ENCODE measurements at regions not wholly inside any gene's neighbourhood (a gene's known extent, or its start where the extent isn't known, plus 50 kb on each side); places are given as distances from the start of the nearest gene placed in this dataset.
"Not testable (repeated sequence)": the region's sequence is repeated elsewhere in the genome, so short reads cannot be mapped to it uniquely, and the experiment has no call there.

DNA sequence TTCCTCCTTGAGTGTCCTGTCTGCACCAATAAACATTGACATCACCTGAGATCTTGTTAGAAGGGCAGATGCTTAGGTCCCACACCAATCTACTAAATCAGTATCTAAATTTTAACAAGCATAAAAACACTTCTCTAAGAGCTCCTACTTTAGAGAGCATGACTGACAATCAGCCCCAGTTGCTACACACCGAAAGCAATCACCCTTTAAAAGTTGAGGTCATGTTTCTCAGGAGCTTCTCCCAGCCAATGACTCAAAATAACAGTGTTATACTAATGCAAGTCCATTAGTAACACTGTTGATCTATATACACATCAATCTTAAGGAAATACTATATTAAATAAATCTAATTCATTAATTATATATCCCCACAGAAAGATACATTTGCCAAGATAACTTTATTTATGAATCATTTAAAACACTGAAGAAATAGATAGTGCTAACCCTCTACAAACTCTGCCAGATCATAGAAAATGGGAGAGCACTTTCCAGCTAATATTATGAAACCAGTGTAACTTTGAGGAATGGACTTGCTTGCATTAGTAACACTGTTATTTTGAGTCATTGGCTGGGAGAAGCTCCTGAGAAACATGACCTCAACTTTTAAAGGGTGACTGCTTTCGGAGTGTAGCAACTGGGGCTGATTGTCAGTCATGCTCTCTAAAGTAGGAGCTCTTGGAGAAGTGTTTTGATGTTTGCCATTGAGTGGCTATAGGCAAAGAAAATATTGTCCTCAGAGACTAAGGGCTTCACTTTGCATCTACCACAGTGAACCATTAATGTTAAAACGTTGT, 109.8 kb upstream of the HDX start:
- no peak for DNase-seq

DNA sequence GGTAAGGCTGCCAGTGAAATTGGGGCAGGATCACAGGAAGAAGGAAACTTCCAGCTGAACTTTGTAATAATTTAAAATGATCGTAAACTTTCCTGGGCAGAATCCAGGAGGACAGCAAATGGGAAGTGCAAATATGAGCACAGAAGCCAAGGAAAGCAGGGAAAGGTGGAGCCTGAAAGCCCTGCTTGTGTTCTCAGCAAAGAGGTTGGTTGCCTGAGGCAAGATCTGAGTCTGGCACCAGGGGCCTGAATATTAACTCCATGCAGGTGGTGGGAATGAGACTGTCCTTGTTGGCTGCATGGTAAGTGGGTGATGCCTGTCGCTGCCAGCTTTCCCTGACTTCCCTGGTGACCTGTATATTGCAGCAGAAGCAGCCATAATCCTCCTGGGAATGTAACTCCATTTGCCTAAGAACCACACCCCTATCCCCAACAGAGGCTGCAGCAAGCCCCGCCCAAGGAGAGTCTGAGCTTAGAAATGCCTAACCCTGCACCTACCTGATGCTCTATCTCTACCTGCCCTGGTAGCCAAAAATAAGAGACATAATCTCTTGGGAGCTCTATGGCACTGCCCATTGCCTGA, 132.0 kb upstream of the HDX start:
- DNase-seq: no peak

DNA sequence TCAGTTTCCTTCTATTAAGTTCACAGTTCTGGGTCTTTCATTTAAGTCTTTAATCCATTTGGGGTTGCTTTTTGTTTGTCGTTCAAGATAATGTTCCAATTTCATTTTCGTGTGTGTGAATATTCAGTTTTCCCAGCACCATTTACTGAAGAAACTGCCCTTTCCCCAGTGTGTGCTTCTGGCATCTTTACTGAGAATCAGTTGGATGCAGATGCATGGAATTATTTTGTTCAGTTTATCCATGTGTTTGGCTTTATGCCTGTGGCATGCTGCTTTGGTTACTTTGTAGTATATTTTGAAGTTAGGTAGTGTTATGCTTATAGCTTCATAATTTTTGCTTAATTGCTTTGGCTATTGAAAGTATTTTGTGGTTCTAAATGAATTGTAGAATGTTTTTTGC, 163.8 kb upstream of the HDX start:
- DNase-seq: no peak

- DNase-seq: no peak
These were observed 188.0 kb upstream of the HDX start for GRCh38 chrX:84690228-84690627.

GRCh38 chrX:84709987-84710386, 207.7 kb upstream of the HDX start:
- no peak for DNase-seq

GRCh38 chrX:84710611-84711010, 208.4 kb upstream of the HDX start:
- DNase-seq: no peak

GRCh38 chrX:84712621-84713020, 210.4 kb upstream of the HDX start:
- no peak for DNase-seq

DNA sequence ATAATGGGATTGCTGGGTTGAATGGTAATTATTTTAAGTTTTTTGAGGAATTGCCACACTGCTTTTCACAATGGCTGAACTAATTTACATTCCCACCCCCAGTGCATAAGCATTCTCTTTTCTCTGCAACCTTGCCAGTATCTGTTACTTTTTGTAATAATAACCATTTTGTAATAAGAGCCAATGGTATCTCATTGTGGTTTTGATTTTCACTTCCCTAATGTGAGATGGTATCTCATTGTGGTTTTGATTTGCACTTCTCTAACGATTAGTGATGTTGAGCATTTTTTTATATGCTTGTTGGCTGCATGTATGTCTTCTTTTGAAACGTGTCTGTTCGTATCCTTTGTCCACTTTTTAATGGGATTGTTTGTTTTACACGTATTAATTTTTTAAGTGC, 213.1 kb upstream of the HDX start:
- no peak for DNase-seq

- no peak for DNase-seq
These were observed 215.1 kb upstream of the HDX start for GRCh38 chrX:84717343-84717742.

- no peak for DNase-seq
These were observed 219.2 kb upstream of the HDX start for GRCh38 chrX:84721416-84721815.

- no peak for DNase-seq
These were observed 222.3 kb upstream of the HDX start for GRCh38 chrX:84724576-84724975.

DNA sequence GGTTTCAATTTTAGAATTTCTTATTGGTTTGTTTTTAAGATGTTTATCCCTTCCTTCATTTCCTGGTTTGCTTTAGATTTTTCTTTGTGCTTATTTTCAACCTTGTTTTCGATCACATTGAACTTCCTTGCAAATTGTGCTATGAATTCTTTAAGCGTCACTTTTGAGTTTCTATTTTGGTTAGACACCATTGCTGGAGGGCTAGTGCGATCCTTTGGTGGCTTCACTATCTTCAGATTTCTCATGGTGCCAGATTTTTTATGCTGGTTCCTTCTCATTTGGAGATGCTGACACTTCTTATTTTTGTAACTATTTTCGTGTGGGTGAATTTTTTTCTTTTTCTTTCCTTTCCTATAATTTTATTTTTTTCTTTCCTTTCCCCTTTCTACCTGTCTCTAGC, 227.2 kb upstream of the HDX start:
- no peak for DNase-seq

DNA sequence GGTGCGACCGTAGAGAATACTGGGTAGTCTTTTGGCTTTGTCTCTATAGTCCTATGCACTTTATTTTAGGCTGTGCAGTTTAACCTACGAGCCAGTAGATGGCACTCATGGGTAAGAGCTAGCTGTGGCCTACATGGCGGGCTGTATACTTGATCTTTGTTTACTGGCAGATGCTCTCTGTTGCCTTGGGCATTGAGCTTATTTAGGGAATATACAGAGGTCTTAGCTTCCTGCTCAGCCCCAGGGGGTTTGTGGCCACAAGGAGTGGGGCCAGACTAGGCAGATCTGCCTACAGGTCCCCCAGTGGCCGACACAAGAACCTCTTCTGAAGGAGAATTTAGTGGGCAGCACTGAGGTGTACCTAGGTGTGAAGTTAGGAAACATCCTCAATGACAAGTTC, 227.6 kb upstream of the HDX start:
- peak; percentile 35 for DNase-seq

DNA sequence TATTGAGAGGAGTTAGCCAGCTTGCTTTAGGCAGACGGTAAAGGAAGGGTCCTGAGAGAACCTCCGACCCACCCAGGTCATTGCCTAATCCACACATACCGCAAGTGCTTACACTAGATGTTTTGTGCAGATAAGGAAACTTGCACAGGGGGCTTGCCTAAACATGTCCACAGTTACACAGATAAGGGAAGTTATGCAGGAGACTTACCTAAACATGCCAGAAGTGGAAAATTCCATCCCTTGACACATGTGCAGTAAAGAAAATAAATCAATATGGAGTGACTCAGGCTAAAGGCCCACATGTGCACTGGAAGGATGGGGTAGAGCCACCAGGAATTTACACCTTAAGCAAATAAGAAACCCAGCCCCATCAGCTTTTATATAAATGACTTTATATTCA, 232.8 kb upstream of the HDX start:
- DNase-seq: no peak

GRCh38 chrX:84737471-84737871, 235.2 kb upstream of the HDX start:
- DNase-seq: peak; percentile 0

- DNase-seq: no peak
These were observed 245.3 kb upstream of the HDX start for GRCh38 chrX:84747516-84747915.

DNA sequence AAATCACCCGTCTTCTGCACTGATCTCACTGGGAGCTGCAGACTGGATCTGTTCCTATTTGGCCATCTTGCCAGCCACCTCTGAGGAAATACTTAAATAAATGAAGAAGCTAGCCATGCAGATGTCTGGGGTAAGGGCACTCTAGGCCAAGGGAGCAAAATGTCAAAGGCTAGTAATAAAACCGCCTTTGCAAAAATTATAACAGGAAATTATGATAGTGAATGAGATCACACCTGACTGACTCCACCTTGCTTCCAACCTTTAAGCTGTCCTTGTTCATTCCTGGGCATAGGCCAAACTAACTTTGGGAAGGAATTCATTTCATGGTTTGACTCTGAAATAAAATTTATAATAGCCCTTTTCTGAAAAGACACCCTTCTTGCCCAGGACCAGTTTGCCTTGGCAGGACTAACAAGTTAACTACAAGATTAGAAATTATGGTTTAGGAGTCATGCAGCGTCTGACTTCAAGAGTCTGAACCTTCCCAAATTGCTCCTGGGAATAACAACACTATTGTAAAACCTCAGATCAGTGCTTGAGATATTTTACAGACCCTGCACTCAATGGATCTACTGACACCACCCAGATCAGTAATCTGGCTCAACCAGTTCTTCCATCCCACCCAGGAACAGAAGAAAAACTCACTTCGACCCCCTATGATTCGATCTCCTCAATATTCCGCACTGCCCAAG, 246.9 kb upstream of the HDX start:
- no peak for DNase-seq

DNA sequence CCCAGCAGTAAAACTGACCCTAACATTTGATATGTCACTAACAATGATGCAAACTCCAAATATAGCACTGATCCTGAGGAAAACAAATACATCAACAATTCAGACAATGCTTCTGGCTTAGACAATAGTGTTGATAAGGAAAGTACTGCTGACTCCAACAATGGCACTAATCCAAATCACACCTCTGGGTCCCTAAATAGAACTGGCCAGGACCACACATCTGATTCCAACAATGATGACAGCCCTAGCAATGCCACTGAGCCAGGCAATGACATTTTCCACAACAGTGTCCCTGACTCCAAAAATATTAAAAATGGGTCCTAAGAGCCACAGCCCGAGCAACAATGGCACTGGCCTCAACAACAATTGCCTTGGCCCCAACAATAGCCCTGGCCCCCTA, 243.1 kb upstream of the APOOL start:
- no peak for DNase-seq

DNA sequence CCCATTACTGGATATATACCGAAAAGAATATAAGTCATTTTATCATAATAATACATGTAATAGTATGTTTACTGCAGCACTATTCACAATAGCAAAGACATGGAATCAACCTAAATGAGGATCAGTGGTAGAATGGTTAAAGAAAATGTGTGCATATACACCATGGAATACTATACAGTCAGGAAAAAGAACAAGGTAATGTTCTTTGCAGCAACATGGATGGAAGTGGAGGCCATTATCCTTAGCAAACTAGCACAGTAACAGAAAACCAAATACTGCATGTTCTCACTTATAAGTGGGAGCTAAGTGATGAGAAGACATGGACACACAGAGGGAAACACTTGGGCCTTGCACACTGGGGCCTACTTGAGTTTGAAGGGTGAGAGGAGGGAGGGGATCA, 207.4 kb upstream of the APOOL start:
- DNase-seq: no peak

GRCh38 chrX:84830836-84831235, 172.8 kb upstream of the APOOL start:
- DNase-seq: no peak

GRCh38 chrX:84846541-84846940, 157.1 kb upstream of the APOOL start:
- not testable (repeated sequence) for DNase-seq

GRCh38 chrX:84851183-84851582, 152.5 kb upstream of the APOOL start:
- not testable (repeated sequence) for DNase-seq

- DNase-seq: not testable (repeated sequence)
These were observed 146.9 kb upstream of the APOOL start for GRCh38 chrX:84856791-84857190.

DNA sequence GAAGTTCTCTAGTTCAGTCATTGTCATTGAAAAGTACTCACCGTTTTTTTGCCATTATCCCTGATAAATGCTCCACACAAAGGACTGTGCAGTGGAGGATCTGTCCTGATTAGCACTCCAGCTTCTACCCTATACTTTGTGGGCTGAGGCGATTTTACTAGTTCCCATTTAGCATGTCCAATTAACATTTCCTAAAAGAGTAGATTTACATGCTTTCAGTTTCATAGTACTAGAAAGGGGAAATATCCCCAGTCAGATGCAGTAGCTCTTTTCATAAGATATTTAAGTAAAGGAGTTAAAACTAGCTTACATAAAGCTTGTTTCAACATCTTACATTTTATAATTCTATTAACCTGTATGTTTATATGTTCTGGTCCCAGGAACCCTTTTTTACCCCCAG, 144.9 kb upstream of the APOOL start:
- DNase-seq: not testable (repeated sequence)

All from fibroblast of skin of scalp (primary cell).